NCI-H1092 (cell line): ENCODE measurements at regions not wholly inside any gene's neighbourhood (a gene's known extent, or its start where the extent isn't known, plus 50 kb on each side); places are given as distances from the start of the nearest gene placed in this dataset.

Experiments used
- DNase-seq: peaks from one replicate; lab custom pipeline; 2025; lab: John Stamatoyannopoulos, UW

DNA sequence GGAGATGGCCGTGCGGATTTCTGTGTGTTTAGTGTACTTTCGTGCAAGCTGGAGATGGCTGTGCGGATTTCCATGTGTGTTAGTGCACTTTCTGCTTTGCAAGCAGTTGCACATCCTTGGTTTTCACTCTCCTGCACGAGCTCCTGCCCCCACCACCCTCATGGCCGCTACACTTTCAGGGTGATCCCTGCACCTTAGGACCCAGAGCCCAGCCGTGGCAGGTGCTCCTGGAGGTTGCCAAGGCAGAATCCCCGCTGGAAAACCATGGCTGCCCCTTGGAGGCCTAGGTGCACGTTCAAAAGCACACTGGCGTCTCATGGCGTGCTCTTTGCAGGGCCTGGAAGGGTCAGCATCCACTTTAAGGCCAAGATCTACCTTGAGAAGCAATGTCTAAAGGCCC, 311.0 kb upstream of the TNRC6C start:
- DNase-seq = no peak

DNA sequence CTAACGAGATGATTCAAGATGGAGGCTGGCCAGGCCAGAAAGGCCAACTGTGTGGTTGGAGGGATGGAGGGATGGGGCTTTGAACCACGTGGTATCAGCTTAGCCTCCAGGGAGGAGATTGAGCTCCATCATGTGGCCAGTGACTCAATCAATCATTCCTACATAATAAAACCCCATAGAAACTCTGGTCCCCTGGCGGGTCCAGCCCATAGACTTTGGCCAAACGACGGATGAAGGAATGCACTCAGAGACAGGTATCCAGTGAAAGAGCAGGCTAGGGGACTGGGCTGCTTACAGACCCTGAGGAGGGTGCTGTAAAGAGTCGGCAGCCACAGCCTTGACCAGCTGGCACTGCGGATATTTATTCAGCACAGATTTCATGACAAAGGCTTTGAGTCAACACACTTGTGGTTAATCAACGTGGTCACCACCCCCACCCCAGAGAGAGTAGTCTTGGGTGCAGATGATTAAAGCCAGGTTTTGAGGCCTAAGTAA, 308.7 kb upstream of the TNRC6C start:
- DNase-seq = no peak

DNA sequence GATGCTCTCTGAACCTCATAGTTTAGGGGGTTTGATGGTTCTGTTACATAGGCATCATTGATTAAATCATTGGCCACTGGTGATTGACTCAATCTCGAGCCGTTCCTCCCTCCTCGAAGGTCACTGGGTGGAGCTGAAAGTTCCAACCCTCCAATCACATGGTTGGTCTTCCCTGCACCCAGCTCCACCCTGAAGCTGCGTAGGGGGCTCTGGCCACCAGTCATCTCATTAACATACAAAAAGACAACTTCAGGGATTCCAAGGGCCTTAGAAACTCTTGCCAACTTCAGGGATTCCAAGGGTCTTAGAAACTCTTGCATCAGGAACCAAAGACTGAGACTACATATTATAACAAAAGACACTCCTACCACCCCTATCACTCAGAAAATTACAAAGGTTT, 306.5 kb upstream of the TNRC6C start:
- DNase-seq = no peak

DNA sequence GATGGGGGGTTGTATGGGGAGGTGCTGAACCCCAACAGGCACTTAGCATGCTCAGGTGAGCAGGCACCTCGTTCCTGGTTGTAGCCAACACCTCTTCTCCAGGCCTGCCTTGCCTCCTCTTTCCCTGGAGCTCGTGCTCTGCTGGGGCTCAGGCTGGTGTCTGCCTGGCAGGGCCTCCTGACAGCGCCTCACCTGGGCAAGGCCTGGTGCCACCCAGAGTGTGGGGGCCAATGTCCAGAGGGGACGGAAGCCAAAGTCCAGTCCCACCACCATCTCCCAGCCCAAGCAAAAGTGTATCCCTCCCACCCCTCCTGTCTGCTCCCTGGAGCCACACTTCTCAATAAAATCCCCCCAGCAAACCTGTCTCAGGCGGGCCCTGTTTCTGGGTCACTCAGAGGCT, 304.2 kb upstream of the TNRC6C start:
- no peak for DNase-seq

DNA sequence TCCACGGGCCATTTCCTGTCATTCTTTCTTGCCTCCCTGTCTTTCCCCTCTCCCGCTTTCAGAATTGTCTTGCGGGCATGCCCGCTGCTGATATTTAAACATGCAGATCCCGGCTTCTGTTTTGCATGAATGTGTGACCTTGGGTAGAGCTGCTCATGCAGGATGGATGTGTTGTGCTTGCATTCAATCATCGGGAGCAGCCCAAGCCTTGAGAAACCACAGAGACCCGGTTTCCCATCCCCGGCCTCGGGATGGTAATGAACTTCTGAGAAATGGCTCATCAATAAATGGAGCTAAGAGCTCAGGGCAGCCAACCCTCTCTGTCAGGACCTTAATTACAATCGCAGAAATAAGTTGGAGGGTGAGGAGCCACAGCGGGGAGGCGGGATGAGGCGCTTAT, 303.7 kb upstream of the TNRC6C start:
- DNase-seq = no peak

DNA sequence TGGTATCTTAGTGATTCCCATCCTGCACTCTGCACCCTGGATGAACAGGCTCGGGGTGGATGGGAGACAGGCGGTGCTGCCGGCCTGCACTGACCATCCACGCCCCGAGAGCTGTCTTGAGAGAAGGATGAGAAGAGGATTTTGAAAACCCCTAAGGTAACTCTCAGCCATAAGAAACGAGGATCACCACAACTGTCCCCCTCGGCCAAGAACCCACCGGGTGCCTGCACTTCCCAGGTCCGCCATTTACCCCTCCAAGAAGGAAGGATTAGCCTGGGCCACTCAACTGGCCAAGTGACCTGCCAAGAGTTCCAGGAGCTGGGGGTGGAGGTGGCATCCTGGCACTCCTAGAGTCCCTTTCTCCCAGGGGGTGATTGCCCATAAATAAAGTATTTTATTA, 302.4 kb upstream of the TNRC6C start:
- no peak for DNase-seq

DNA sequence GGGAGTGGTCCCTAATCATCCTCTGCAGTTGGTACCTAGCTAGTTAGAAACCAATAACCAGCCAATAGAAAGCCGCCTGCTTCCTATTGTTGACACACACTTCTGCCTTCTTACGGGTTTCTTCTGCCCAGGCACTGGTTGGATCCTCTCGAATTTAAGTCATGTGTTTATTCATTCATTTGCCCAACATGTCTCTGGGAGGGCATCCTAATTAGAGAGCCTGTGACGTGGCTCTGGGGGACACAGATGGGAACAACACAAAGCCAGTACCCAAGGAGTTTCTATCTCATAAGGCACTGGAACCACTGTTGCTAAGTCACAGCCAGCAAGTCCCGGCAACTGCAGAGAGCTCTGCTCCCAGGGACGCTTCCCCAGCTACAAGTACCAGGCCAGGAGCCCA, 300.7 kb upstream of the TNRC6C start:
- no peak for DNase-seq

DNA sequence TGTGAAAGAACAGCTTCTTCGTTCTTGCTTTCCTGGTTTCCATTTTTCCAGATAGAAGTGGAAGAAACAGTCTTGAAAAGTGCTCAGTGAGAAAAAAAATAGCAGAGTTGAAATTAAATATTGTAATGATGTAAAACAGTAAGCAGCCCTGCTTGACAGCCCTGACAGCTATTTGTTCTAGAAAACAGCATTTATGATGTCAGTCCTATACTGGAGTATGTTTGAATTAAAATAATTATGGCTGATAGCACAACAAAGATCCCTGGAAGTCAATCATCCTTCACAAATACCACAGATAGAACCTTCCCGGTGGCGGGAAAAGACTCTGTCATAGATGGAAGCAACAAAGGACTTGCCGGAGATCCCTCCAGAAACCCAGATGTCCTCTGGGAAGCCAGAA, 298.0 kb upstream of the TNRC6C start:
- no peak for DNase-seq

DNA sequence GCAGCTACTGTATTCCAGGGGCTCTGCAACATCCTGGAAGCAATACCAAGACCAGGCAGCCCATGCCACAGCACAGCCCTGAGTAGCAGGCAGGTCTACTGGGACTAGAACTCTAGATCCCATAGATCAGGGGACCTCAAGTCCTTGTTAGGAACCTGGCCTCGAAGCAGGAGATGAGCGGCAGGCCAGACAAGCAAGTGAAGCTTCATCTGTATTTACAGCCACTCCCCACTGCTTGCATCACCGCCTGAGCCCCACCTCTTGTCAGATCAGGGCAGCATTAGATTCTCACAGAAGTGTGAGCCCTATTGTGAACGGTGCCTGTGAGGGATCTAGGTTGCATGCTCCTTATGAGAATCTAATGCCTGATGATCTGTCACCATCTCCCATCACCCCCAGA, 295.7 kb upstream of the TNRC6C start:
- DNase-seq = no peak

DNA sequence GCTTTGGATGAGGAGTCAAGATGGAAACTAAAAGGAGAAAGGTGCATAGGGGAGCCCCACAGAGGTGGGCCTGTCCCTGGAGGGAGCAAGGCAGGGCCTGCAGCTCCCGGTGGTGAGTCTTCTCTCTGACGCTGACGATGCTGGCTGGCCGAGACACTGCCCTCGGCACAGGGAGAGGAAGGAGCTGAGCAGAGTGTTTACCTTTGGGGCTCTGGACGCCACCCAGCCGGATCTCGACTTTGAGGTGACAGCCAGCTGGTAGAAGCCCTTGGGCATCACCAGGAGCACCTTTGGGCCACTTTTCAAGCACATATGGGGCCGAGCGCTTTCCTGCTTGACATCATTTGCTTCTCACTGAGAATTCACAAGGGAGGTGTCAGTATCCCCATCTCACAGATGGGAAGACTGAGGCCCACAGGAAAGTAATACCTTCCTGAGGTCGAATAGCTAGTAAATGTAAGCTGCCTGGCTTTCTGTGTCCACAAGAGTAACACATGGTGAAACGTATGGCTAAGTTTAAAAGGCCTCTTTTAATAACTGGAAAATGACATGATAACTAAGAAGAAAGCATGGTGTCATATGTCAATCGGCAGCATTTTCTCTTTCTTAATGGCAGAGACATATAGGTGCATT, 294.3 kb upstream of the TNRC6C start:
- DNase-seq = no peak

DNA sequence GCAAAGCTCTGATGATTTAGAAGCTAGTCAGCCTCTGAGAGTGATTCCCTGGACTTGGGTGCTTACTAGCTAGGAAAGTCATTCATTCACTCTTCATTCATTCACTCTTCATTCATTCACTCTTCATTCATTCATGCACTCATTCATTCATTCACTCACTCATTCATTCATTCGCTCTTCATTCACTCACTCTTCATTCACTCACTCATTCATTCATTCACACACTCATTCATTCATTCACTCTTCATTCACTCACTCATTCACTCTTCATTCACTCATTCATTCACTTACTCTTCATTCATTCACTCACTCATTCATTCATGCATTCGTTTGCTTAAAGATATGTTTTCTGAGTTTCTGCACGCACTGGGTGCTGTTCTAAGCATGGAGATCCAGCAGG, 292.7 kb upstream of the TNRC6C start:
- DNase-seq = no peak

DNA sequence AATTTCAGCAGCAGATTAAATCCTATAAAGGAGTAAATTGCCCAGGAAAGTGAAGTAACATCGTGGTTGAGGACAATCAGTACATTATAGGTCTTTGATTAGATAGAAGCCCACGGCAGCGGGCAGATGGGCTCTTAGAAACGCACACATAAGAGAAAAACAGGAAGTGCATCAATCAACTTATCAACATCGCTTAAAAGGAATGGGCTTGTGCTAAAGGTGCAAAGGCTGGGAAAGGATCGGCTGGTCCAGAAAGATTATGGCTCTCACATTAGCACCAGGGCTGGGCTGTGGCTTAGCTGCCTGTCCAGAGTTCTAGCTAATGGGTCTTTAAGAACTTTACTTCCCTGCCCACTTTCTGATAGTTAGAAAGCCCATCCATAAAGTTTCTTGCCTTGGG, 292.0 kb upstream of the TNRC6C start:
- no peak for DNase-seq

DNA sequence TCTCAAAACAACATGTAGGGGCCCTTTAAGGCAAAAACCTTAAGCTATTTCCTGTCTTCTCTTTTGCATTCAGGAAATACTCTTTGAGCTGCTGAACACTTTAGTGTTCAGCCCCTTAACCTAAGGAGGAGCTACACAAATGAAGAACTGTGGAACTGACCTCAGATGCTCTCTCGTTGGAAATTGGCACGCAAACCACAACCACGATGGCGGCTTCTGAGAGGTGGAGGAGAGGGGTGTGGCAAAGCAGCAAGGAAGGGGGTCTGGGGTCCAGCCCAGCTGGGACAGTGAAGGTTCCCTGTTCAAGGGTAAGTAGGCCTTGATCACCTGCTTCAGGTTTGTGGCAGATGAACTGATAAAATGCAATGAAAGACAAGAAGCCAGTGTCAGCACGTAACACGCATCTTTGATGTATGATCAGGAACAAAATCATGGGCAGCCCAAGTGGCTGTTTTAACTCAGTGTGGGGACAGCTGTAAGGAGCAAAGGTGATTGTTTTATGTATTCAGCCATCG, 291.6 kb upstream of the TNRC6C start:
- no peak for DNase-seq

DNA sequence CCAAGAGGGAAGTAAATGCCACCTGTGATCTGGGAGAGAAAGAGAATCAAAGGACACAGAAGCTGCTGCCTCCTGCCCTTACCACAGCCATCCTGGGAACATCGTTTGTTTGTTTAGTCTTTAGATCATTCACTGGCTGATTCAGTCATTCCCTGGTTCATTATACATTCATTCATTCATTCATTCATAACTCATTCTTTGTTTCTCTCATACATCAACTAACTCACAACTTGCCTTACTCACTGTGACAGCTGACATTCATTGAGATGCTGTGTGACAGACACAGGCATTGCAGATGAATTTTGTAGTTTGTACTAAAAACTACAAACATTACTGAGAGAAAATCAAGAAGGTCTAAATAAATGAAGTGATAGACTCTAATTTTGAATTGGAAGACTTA, 291.0 kb upstream of the TNRC6C start:
- no peak for DNase-seq

DNA sequence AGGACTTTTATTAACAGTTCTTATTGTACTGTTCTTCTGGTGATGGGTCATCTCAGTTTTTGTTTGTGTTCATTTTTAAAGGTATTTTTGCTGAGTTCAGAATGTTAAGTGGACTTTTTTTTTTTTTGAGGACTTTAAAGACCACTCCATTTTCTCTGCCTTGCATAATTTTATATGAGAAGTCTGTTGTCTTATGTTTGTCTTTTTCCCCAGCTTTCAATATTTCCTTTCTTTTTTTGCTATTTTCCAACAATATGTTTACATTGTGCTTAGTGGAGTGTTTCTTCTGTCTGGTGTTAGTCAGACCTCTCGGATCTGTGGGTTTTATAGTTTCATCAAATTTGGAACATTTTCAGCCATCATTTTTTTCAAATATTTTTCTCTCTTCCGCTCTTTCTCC, 290.0 kb upstream of the TNRC6C start:
- DNase-seq = no peak

DNA sequence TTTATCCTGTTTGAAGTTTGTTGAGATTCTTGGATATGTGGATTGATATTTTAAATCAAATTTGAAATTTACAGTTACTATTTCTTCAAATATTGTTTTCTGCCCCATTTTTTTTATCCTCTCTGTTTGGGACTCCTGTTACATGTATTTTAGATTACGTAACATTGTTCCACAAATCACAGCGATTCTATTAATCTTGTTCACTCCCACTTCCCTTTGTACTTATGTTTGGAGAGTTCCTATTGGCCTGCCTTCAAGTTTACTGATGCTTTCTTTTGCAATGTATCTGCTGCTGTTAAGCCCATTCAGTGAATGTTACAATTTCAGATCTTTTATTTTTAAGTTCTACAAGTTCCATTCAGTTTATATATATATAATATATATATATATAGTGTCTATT, 288.3 kb upstream of the TNRC6C start:
- no peak for DNase-seq

DNA sequence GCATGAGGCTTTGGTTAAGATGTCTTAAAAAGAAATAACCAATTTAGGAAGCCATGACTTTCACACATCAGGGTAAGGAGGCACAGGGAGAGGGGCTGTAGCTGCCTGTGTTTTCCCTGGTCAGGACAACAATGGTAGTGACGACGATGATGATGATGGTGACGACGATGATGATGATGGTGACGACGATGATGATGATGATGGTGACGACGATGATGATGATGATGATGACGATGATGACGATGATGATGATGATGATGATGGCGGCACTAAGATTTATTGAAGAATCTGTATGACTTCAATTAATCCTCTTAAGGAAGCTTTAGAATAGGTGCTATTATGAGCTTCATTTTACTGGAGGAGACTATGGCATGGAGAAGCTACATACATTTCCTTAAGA, 284.1 kb upstream of the TNRC6C start:
- DNase-seq = no peak

DNA sequence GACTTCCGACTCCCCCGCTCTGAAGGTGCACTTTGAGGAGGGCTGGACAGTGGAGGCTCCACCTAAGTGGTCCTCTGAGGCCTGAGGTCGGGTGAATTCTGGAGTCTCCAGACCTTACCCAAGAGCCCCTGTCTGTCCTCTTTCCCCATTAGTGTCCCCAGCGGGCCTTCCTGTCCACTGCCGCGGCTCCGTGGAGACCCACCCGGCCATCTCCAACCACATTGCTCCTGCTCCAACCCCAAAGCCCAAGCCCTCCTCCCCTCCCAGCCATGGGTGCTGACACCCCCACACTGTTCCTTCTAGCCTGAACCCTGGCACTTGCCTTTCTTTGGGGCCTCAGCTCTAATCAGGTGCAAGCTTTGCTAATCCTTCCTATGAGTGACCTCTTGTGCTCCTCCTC, 283.1 kb upstream of the TNRC6C start:
- DNase-seq = no peak

DNA sequence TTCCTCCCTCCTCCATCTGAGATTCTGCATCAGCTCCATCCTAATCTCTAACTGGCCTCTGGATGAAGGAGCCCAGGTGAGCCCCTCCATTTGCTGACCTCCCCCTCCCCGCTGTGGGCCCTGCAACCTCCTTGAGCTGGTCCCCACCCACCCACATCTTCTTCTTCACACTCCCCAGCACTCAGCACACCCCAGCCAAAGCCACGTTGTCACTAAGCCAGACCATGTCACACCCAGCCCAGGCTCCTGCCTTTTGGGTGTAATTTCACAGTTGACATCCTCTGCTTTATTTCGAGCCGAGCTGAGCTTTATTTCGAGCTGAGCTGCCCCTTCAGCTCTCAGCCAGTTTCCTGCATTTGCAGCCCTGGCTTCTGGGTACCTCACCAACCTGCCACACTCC, 282.7 kb upstream of the TNRC6C start:
- no peak for DNase-seq

DNA sequence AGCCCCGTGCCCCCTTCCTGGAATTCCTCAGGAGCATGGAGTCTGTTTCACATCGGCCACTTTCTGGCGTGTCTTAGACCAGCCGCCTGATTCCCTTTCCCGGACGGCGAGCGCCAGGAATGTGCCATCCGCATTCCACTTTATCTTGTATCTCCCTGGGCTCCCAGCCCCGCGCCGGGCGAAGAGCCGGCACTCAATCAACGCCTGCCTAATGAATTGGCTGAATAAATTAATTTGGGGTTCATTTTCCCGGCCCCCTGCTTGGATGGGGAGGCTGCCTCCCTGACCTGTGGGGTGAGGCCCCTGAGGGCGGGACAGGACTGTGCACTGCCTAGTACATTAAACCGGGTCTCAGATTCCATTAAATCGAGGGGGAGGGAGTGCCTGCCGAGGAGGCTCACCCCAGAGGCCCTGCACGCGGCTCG, 282.3 kb upstream of the TNRC6C start:
- no peak for DNase-seq

DNA sequence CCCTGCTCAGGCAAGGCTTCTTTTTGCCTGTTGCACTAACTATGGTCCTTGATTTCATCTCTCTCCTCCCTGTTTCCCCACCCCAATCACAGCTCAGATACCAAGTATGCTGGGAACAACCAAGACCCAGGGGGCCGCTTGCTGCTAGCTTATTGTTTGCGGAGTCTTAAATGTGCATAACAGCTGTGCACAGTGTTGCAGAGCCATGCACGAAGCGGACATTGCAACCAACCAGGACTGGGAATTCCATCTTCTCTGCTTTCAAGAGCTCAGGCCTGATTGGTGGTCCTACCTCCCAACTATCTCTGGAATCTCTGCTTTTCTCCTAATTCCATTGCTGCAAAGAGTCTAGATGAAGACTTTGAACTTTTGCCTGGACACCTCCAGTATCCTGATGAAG, 281.3 kb upstream of the TNRC6C start:
- no peak for DNase-seq

DNA sequence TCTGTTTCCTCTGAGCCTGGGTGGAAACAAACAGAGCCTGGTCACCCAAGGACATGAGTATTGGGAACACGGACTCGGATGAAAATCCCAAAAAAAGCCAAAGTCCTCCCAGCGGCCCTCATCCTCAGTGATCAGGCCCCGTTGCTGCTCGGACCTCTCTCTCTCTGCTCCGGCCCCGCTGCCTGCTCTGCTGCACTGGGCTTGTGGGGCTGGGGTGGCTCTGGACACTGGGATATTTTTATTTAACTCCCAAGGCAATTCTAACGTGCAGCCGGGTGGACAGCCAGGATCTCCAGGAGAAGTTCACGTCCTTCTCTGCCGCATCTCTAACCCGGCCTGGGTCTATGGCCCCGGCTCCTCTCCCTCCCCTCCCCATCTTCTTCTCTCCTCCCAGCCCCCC, 280.9 kb upstream of the TNRC6C start:
- DNase-seq = no peak

DNA sequence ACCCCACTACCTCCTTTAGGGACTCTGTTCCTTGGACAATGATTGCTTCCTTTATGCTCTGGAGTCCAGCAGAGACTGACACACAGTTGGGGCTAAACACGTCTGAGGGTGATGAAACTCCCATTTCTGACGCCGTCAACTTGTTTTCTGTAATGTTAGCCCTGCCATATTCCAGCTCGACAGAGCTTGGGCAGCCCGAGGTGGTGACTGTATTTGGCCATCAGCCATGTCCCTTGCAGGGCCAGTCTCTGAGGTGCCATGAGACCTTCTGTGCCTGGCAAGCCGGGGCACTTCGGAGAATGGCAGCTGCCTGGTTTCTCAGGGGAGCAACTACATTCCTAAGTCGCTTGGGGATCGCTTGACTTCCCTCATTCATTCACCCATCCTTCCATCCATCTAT, 278.9 kb upstream of the TNRC6C start:
- no peak for DNase-seq

DNA sequence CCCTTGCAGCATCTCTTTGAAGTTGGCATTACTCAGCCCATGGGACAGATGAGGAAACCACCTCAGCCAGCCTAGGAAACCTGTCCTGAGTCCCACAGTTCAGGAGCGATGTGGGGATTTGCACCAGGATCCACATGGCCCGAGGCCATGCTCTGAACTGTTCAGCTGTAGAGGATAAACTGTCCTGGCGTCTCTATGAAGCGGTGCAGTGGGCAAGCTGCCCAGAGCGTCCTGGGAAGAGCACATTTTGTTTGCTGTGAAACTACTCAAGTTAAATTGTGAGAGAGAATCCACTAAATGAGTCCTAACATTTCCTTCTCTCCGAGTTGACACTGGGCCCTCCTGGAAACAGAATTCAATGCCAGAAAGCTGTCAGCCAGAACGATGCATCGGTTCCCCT, 276.6 kb upstream of the TNRC6C start:
- DNase-seq = peak; percentile 76
